H9 (cell line): ENCODE measurements at regions not wholly inside any gene's neighbourhood (a gene's known extent, or its start where the extent isn't known, plus 50 kb on each side); places are given as distances from the start of the nearest gene placed in this dataset.

Experiments used
- DNase-seq: peaks from one replicate; pipeline ENCODE4 v3.0.0-alpha.2; 2017
- H2AFZ ChIP-seq: one replicate; pipeline ENCODE4 v1.6.1; 2013; ENCODE audit warnings: mild to moderate bottlenecking, low read length, control low read depth, moderate library complexity
- H2AK5ac ChIP-seq: 2 replicates; pipeline ENCODE4 v1.6.1; 2013; ENCODE audit warnings: low read length, control low read depth, mixed read lengths; ENCODE audit not compliant: insufficient read length
- H2BK120ac ChIP-seq: one replicate; pipeline ENCODE4 v1.6.1; 2013; ENCODE audit warnings: low read depth, mild to moderate bottlenecking, low read length, control low read depth, inconsistent platforms; ENCODE audit not compliant: poor library complexity, severe bottlenecking
- H2BK12ac ChIP-seq: 2 replicates; pipeline ENCODE4 v1.6.1; 2013; ENCODE audit warnings: low read length, control low read depth, mixed read lengths, low read depth; ENCODE audit not compliant: insufficient read length
- H2BK15ac ChIP-seq: 2 replicates; pipeline ENCODE4 v1.6.1; 2013; ENCODE audit warnings: low read depth, low read length, control low read depth
- H2BK20ac ChIP-seq: one replicate; pipeline ENCODE4 v1.6.1; 2013; ENCODE audit warnings: low read depth, mild to moderate bottlenecking, low read length, control low read depth, inconsistent platforms; ENCODE audit not compliant: poor library complexity, severe bottlenecking
- H2BK5ac ChIP-seq: 2 replicates; pipeline ENCODE4 v1.6.1; 2013; ENCODE audit warnings: low read length, control low read depth, mixed read lengths; ENCODE audit not compliant: insufficient read length
- H3K14ac ChIP-seq: 2 replicates; pipeline ENCODE4 v1.6.1; 2013; ENCODE audit warnings: low read length, control low read depth; ENCODE audit not compliant: insufficient read depth
- H3K18ac ChIP-seq: 2 replicates; pipeline ENCODE4 v1.6.1; 2013; ENCODE audit warnings: low read depth, mild to moderate bottlenecking, mixed read lengths, low read length, control low read depth; ENCODE audit not compliant: insufficient read length
- H3K23ac ChIP-seq: 2 replicates; pipeline ENCODE4 v1.6.1; 2013; ENCODE audit warnings: low read length, control low read depth, mixed read lengths, low read depth; ENCODE audit not compliant: insufficient read length
- H3K23me2 ChIP-seq: 2 replicates; pipeline ENCODE4 v1.6.1; 2013; ENCODE audit warnings: low read depth, mild to moderate bottlenecking, mixed read lengths, low read length, control low read depth; ENCODE audit not compliant: insufficient read length, poor library complexity, severe bottlenecking
- H3K27ac ChIP-seq: 2 replicates; pipeline ENCODE4 v1.5.1; 2013; ENCODE audit warnings: low read length, control low read depth, mixed read lengths, low read depth; ENCODE audit not compliant: insufficient read length
- H3K27me3 ChIP-seq: 2 replicates; pipeline ENCODE4 v1.6.1; 2013; ENCODE audit warnings: low read length, control low read depth, inconsistent platforms; ENCODE audit not compliant: insufficient read depth
- H3K4ac ChIP-seq: 2 replicates; pipeline ENCODE4 v1.6.1; 2013; ENCODE audit warnings: low read depth, mild to moderate bottlenecking, control low read depth, inconsistent platforms, low read length, moderate library complexity
- H3K4me1 ChIP-seq: 2 replicates; pipeline ENCODE4 v1.6.1; 2013; ENCODE audit warnings: low read length, control low read depth, inconsistent platforms; ENCODE audit not compliant: insufficient read depth
- H3K4me2 ChIP-seq: 2 replicates; pipeline ENCODE4 v1.6.1; 2013; ENCODE audit warnings: low read length, control low read depth, mixed read lengths; ENCODE audit not compliant: insufficient read length, insufficient read depth
- H3K56ac ChIP-seq: 2 replicates; pipeline ENCODE4 v1.6.1; 2013; ENCODE audit warnings: low read depth, mild to moderate bottlenecking, mixed read lengths, low read length, control low read depth; ENCODE audit not compliant: insufficient read length
- H3K79me1 ChIP-seq: 2 replicates; pipeline ENCODE4 v1.6.1; 2013; ENCODE audit warnings: low read depth, mild to moderate bottlenecking, moderate library complexity, low read length, control low read depth, inconsistent platforms; ENCODE audit not compliant: insufficient read depth, poor library complexity, severe bottlenecking
- H3K79me2 ChIP-seq: 2 replicates; pipeline ENCODE4 v1.6.1; 2013; ENCODE audit warnings: low read length, control low read depth, inconsistent platforms; ENCODE audit not compliant: insufficient read depth
- H3K9ac ChIP-seq: 2 replicates; pipeline ENCODE4 v1.6.1; 2013; ENCODE audit warnings: low read length, control low read depth, mixed read lengths; ENCODE audit not compliant: insufficient read length; ENCODE audit errors: extremely low read depth
- H3K9me3 ChIP-seq: one replicate; pipeline ENCODE4 v1.6.1; 2013; ENCODE audit warnings: low read depth, low read length, inconsistent platforms; ENCODE audit not compliant: control insufficient read depth
- H3T11ph ChIP-seq: one replicate; pipeline ENCODE4 v1.6.1; 2013; ENCODE audit warnings: mild to moderate bottlenecking, low read length, control low read depth, inconsistent platforms
- H4K20me1 ChIP-seq: one replicate; pipeline ENCODE4 v1.6.1; 2013; ENCODE audit not compliant: control insufficient read depth, insufficient read length, insufficient read depth
- H4K5ac ChIP-seq: 2 replicates; pipeline ENCODE4 v1.6.1; 2013; ENCODE audit warnings: low read depth, mild to moderate bottlenecking, mixed read lengths, low read length, control low read depth; ENCODE audit not compliant: insufficient read length
- H4K8ac ChIP-seq: replicated peaks from 2 replicates; pipeline ENCODE4 v1.6.1; 2013; ENCODE audit warnings: low read length, control low read depth, mixed read lengths, low read depth; ENCODE audit not compliant: insufficient read length
- H4K91ac ChIP-seq: 2 replicates; pipeline ENCODE4 v1.6.1; 2013; ENCODE audit warnings: low read depth, mild to moderate bottlenecking, moderate library complexity, mixed read lengths, low read length, control low read depth; ENCODE audit not compliant: insufficient read length
- H3K27ac Mint-ChIP-seq, 3 experiments: 2 replicates in 2 of 3; 3 replicates in 1 of 3; pipeline ENCODE4 v1.8.0; 2020 to 2021; ENCODE audit warnings: mixed read lengths in 3 of 3, mild to moderate bottlenecking in 1 of 3, moderate library complexity in 1 of 3
- H3K27me3 Mint-ChIP-seq: 2 replicates; pipeline ENCODE4 v1.8.0; 2021; ENCODE audit warnings: low read depth, mild to moderate bottlenecking, moderate library complexity, mixed read lengths
- H3K36me3 Mint-ChIP-seq, 3 experiments: 2 replicates in 2 of 3; 3 replicates in 1 of 3; pipeline ENCODE4 v1.8.0; 2020 to 2021; ENCODE audit warnings: low read depth in 3 of 3, mixed read lengths in 3 of 3; ENCODE audit not compliant: insufficient read depth in 1 of 3
- H3K4me1 Mint-ChIP-seq, 2 experiments: 2 replicates each; pipeline ENCODE4 v1.8.0; 2020; ENCODE audit warnings: mixed read lengths in 2 of 2
- H3K4me3 Mint-ChIP-seq, 2 experiments: 2 replicates in 1 of 2; 3 replicates in 1 of 2; pipeline ENCODE4 v1.8.0; 2020 to 2021; ENCODE audit warnings: mild to moderate bottlenecking in 2 of 2, mixed read lengths in 2 of 2, moderate library complexity in 1 of 2
- H3K9me3 Mint-ChIP-seq, 2 experiments: 2 replicates in 1 of 2; 3 replicates in 1 of 2; pipeline ENCODE4 v1.8.0; 2020; ENCODE audit warnings: mild to moderate bottlenecking in 2 of 2, mixed read lengths in 2 of 2, moderate library complexity in 1 of 2
- WGBS: extraction: QIAGEN DNeasy Blood & Tissue Kit; methylation state at CpG from one replicate; pipeline ENCODE4 v1.1.7; 2013; ENCODE audit warnings: missing lambda C conversion rate, low lambda C conversion rate, mixed read lengths; ENCODE audit not compliant: insufficient read length; ENCODE audit errors: extremely low coverage; 5-methylcytosine and 5-hydroxymethylcytosine counted together
- TF ChIP-seq, protein P1 (sequence below): fragments of 200-600 bp; sonication (generic); conservative IDR thresholded peaks from 3 replicates; pipeline ENCODE4 v1.8.0; 2021; ENCODE audit warnings: antibody characterized with exemption, mild to moderate bottlenecking

DNA sequence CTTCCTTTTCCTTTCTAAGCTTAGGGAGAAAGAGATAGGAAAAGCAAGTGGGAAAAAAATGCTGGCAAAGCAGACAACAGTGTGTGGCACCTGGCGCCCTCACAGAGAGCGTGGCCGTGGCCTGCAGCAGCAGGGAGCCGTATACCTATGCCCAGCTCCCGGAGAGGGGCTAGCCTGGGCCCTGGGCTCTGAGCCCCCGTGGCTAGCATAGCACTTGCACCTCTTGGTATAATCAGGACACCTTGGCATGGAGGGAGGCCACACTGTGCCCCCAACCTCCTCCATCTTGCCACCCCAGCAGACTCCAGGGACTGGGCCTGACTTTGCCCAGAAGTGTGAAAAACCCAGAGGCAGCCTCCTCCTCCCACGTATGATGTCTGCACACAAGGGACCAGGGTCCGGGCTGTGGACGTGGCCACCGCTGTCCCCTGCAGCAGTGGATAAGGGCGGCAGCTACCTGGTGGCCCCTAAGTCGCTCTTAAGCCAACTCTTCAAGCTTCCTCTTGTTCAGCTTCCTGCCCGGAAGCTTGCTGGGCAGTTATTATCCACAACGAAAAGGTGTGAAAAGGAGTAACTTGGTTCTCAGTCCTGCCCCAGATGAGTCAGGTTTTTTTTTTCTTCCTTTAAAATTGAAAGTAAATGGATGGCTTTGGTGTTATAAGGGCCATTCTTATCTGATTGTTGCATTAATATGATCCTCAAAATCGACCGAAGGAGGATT is 249.1 kb upstream of the PITRM1 start:
- no peaks in the 10 kb centered on the region for H3K79me2 ChIP-seq
- H3K4me3 Mint-ChIP-seq, result no peak overlapping the region
- no peaks in the 10 kb centered on the region; a peak in 1 of 5 replicates for H3K9me3 Mint-ChIP-seq
- H3T11ph ChIP-seq, result no peak overlapping the region
- H4K8ac ChIP-seq, result no peak overlapping the region
- H3K9me3 ChIP-seq, result no peaks in the 10 kb centered on the region
- H4K91ac ChIP-seq, result no peak overlapping the region
- H3K27ac ChIP-seq, result no peak overlapping the region
- H3K79me1 ChIP-seq, result no peaks in the 10 kb centered on the region
- H2BK12ac ChIP-seq, result no peak overlapping the region
- H2BK120ac ChIP-seq, result no peak overlapping the region
- H3K4me1 Mint-ChIP-seq, result peaks cover 11 to 18% of the 10 kb centered on the region in 2 experiments; a peak in 3 of 4 replicates
- no peak overlapping the region for H3K4me2 ChIP-seq
- H3K9ac ChIP-seq, result no peak overlapping the region
- no peak overlapping the region for H3K18ac ChIP-seq
- no peaks in the 10 kb centered on the region for H3K4me1 ChIP-seq
- peak overlapping the region; percentile 31; the same call in 1 of the 2 replicates for H3K14ac ChIP-seq
- H4K20me1 ChIP-seq, result no peaks in the 10 kb centered on the region
- TF ChIP-seq, protein P1, sequence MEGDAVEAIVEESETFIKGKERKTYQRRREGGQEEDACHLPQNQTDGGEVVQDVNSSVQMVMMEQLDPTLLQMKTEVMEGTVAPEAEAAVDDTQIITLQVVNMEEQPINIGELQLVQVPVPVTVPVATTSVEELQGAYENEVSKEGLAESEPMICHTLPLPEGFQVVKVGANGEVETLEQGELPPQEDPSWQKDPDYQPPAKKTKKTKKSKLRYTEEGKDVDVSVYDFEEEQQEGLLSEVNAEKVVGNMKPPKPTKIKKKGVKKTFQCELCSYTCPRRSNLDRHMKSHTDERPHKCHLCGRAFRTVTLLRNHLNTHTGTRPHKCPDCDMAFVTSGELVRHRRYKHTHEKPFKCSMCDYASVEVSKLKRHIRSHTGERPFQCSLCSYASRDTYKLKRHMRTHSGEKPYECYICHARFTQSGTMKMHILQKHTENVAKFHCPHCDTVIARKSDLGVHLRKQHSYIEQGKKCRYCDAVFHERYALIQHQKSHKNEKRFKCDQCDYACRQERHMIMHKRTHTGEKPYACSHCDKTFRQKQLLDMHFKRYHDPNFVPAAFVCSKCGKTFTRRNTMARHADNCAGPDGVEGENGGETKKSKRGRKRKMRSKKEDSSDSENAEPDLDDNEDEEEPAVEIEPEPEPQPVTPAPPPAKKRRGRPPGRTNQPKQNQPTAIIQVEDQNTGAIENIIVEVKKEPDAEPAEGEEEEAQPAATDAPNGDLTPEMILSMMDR, result no peak
- H3K56ac ChIP-seq, result no peak overlapping the region
- H2BK15ac ChIP-seq, result no peak overlapping the region
- no peak overlapping the region for H2AK5ac ChIP-seq
- no peak overlapping the region for H3K27ac Mint-ChIP-seq
- H3K23me2 ChIP-seq, result no peaks in the 10 kb centered on the region
- WGBS, result no CpG with 5 or more reads among the region's 16 CpGs
- no peak overlapping the region for H4K5ac ChIP-seq
- H3K4ac ChIP-seq, result no peak overlapping the region
- no peaks in the 10 kb centered on the region for H3K27me3 ChIP-seq
- no peak overlapping the region for H3K23ac ChIP-seq
- H3K36me3 Mint-ChIP-seq, result no peaks in the 10 kb centered on the region
- H2BK20ac ChIP-seq, result no peak overlapping the region
- H2BK5ac ChIP-seq, result no peak overlapping the region
- no peak for DNase-seq
- H2AFZ ChIP-seq, result no peak overlapping the region
- H3K27me3 Mint-ChIP-seq, result no peaks in the 10 kb centered on the region; the same call in 1 of the 2 replicates
